PFSK-1 (cell line): ENCODE measurements at regions not wholly inside any gene's neighbourhood (a gene's known extent, or its start where the extent isn't known, plus 50 kb on each side); places are given as distances from the start of the nearest gene placed in this dataset.
A peak's percentile ranks its signal among the peaks of the same experiment; 100 is the strongest.

ENCODE experiments used
- FOXP2 ChIP-seq: optimal IDR thresholded peaks from 2 replicates; pipeline ENCODE3; 2011; ENCODE audit warnings: borderline replicate concordance, control low read depth, inconsistent platforms; ENCODE audit not compliant: insufficient read depth; ENCODE audit errors: extremely low read length, extremely low read depth
- POLR2AphosphoS5 ChIP-seq: IDR thresholded peaks from 2 replicates; pipeline ENCODE4 v1.6.1; 2012; ENCODE audit warnings: low read depth, mild to moderate bottlenecking, control low read depth, low read length, moderate library complexity
- REST ChIP-seq, 2 experiments: IDR thresholded peaks; 2 replicates each; pipeline versions ENCODE4 v1.6.1 to v1.8.0; 2011 to 2012; ENCODE audit warnings: low read depth in 2 of 2, low read length in 2 of 2, control low read depth in 1 of 2, inconsistent platforms in 1 of 2, mild to moderate bottlenecking in 1 of 2, moderate library complexity in 1 of 2; ENCODE audit not compliant: insufficient read depth in 1 of 2
- SIN3A ChIP-seq: IDR thresholded peaks from 2 replicates; pipeline ENCODE4 v1.6.1; 2012; ENCODE audit warnings: mild to moderate bottlenecking, low read length, moderate library complexity, borderline replicate concordance; ENCODE audit not compliant: insufficient read depth
- TAF1 ChIP-seq: IDR thresholded peaks from 2 replicates; pipeline ENCODE4 v1.6.1; 2012; ENCODE audit warnings: low read length, control low read depth, borderline replicate concordance; ENCODE audit not compliant: insufficient read depth

- TF ChIP-seq SIN3A: no peak
- TF ChIP-seq POLR2AphosphoS5: no peak
- no peak for TF ChIP-seq REST (IDR thresholded peaks at IDR 0.05; ENCODE audit: insufficient read depth in 1 of 2, low read depth in 2 of 2, low read length in 2 of 2)
- TF ChIP-seq TAF1: no peak
- TF ChIP-seq FOXP2: no peak
These were observed 75.2 kb upstream of the LRRN2 start for GRCh38 chr1:204760757-204761156.

DNA sequence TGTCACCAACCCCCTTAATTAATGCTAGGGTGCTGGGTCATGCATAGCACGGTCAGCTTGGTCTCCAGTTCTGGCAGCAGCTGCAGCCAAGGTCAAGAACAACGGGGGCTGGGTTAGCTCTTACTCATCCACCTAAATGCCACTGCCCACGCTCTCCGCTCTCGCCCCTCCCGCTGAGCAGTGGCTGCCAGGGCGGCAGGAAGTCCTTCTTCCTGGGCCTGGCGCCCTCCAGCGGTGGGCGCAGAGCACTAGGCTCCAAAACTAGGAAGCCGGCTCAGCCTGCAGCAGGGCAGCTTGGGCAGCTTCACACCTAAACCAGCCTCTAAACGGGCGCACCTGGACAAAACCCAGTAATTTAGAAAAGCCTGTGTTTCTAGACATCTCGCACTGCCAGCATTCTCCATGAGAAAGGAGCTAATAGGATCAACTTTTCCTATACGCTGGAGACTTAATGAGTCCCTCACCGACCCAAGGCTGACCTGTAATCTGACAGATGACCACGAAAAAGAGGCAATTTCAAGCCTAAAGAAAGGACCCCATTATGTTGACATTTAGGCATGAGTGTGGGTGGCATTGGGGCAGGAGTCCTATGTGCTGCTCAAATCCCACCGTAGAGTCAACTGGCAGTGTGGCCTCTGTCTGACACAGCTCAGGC, 78.4 kb upstream of the LRRN2 start:
- TF ChIP-seq REST (IDR thresholded peaks at IDR 0.05; ENCODE audit: insufficient read depth in 1 of 2, low read depth in 2 of 2, low read length in 2 of 2): no peak
- peak; percentile 47 for TF ChIP-seq FOXP2
- TF ChIP-seq SIN3A: no peak

DNA sequence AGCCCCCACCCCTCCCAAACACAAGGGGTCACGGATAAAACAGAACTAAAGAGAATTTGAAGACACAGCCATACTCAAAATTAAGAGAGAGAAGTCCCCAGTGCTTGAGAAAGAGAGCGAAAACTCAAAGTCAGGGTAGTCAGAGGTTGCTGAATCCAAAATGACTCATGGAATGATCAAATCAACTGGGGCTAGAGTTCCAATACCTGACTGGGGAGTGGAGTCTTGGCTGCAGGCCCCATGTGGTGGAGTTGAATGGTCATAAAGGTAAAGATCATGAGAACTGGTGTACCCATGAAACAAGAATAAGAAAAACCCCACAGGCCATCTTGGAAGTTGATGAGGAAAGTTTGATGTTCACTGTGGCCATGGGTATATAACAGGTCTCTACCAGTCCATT, 84.5 kb upstream of the LRRN2 start:
- no peak for TF ChIP-seq FOXP2
- TF ChIP-seq SIN3A: no peak
- TF ChIP-seq REST (IDR thresholded peaks at IDR 0.05; ENCODE audit: insufficient read depth in 1 of 2, low read depth in 2 of 2, low read length in 2 of 2): no peak

DNA sequence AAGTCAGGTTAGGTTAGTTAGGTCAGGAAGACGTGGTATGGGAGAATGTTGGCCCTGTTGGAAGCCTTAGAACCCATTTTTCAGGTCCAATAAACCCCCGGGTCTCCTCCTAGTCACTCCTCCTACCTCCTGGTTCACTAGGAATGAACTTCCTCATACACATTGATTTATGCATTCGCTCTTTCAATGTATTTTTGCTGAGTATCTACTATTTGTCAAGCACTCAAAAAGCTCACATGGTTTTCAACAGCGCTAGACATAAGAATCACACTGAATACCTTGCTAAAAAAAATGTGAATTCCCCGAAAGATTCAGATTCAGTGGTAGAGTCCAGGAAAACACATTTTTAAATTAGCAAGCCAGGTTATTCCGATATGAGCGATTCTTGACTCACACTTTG, 85.8 kb upstream of the LRRN2 start:
- TF ChIP-seq REST (IDR thresholded peaks at IDR 0.05; ENCODE audit: insufficient read depth in 1 of 2, low read depth in 2 of 2, low read length in 2 of 2): no peak
- no peak for TF ChIP-seq TAF1
- no peak for TF ChIP-seq FOXP2
- TF ChIP-seq SIN3A: no peak
- no peak for TF ChIP-seq POLR2AphosphoS5

DNA sequence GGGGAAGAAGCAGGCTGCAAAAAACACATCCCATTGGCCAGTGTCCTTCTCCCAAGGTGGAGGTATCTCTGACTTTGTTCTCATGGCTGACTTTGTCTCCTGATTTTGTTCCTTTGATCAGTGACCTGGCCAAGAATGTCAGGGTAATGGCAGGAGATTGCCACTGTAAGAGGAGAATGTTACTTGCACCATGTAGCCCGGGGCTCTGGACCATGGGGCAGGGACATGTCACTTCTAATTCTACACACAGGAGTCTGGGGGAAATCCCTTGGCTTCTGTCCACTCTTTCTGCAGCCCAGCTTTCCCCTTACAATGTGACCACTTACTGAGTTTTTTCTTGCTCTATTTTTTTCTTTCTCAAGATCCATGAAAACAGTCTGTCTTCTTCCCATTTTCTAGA, 87.7 kb upstream of the LRRN2 start:
- TF ChIP-seq REST (IDR thresholded peaks at IDR 0.05; ENCODE audit: insufficient read depth in 1 of 2, low read depth in 2 of 2, low read length in 2 of 2) (no peak), FOXP2 (no peak), POLR2AphosphoS5 (no peak)
